Astrocyte of the cerebellum (primary cell): ENCODE measurements at regions not wholly inside any gene's neighbourhood (a gene's known extent, or its start where the extent isn't known, plus 50 kb on each side); places are given as distances from the start of the nearest gene placed in this dataset.
A peak's percentile ranks its signal among the peaks of the same experiment; 100 is the strongest.
"Not testable (repeated sequence)": the region's sequence is repeated elsewhere in the genome, so short reads cannot be mapped to it uniquely, and the experiment has no call there.

Experiments
- DNase-seq: peaks from one replicate; pipeline ENCODE4 v3.0.0-alpha.2; 2011; ENCODE audit warnings: low read depth
- H3K4me3 ChIP-seq: 2 replicates; pipeline ENCODE4 v1.5.1; 2011; ENCODE audit warnings: mild to moderate bottlenecking, low read depth, low read length, moderate library complexity
- in situ Hi-C: cut with HindIII; loops from 2 replicates; pipeline ENCODE4 v1.10.0; 2017; ENCODE audit warnings: low sequenced_read_pairs
- TF ChIP-seq, protein P1 (sequence below): IDR thresholded peaks from 2 replicates; pipeline ENCODE4 v1.5.1; 2012; ENCODE audit warnings: low read length, low read depth, moderate library complexity, mild to moderate bottlenecking; ENCODE audit errors: missing control alignments

DNA sequence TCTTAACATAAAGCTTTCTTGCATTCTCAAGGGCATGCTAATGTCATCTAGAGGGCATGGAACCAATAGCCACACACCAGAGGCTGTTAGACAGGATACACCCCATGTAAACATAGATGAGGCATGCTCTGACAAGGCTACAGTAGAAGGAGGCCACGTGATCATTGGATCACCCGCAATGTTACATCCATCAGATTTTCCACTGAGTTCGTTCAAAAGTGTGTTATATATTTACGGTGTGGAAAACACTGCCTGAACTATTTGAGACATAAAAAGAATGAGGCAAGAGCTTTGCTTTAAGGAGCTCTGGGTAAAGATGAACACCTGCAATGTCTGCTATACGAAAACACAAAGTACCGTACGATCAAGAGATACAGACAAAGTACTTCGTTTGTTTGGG lies 817.5 kb upstream of the SLC10A2 start:
- no peak overlapping the region for H3K4me3 ChIP-seq
- TF ChIP-seq, protein P1, sequence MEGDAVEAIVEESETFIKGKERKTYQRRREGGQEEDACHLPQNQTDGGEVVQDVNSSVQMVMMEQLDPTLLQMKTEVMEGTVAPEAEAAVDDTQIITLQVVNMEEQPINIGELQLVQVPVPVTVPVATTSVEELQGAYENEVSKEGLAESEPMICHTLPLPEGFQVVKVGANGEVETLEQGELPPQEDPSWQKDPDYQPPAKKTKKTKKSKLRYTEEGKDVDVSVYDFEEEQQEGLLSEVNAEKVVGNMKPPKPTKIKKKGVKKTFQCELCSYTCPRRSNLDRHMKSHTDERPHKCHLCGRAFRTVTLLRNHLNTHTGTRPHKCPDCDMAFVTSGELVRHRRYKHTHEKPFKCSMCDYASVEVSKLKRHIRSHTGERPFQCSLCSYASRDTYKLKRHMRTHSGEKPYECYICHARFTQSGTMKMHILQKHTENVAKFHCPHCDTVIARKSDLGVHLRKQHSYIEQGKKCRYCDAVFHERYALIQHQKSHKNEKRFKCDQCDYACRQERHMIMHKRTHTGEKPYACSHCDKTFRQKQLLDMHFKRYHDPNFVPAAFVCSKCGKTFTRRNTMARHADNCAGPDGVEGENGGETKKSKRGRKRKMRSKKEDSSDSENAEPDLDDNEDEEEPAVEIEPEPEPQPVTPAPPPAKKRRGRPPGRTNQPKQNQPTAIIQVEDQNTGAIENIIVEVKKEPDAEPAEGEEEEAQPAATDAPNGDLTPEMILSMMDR: no peak

DNA sequence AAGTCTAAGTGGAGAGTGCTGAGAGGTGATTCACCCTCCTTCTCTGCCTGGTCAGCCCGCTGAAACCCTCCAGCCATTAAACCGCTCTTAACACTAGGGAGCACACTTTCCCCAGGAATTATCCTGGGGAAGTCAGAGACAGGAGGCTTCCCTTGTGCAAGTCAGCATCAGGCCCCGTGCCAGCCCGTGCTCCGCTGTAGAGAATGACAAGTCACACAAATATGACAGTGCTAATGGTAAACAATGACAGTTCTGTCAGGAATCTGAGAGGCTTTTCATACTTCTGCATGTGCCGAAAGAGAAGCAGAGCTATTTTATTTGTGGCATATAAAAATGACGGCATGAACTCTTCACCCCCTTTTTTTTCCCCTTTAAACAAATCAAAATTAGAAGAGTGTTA lies 816.9 kb upstream of the SLC10A2 start:
- in situ Hi-C loops: no loop called here
- DNase-seq: peak; percentile 90
- peak overlapping the region; percentile 17 for H3K4me3 ChIP-seq
- TF ChIP-seq, protein P1: peak; percentile 70

More for the DNA sequence above, 817.5 kb upstream of the SLC10A2 start:
- DNase-seq: no peak
- in situ Hi-C loops: no loop called here

DNA sequence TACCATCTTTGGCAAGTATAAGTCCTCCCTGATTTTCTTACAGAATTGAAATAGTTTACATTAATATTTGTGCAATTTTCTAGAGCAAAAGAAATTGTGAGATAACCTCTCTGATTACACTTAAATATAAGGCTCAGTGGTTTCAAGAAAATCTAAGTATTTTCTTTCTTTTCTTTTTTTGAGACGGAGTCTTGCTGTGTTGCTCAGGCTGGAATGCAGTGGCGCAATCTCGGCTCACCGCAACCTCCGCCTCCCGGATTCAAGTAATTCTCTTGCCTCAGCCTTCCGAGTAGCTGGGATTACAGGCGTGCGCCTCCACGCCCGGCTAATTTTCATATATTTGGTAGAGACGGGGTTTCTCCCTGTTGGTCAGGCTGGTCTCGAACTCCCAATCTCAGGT lies 813.9 kb upstream of the SLC10A2 start:
- in situ Hi-C loops, DNase-seq, H3K4me3 ChIP-seq: not testable (repeated sequence)

DNA sequence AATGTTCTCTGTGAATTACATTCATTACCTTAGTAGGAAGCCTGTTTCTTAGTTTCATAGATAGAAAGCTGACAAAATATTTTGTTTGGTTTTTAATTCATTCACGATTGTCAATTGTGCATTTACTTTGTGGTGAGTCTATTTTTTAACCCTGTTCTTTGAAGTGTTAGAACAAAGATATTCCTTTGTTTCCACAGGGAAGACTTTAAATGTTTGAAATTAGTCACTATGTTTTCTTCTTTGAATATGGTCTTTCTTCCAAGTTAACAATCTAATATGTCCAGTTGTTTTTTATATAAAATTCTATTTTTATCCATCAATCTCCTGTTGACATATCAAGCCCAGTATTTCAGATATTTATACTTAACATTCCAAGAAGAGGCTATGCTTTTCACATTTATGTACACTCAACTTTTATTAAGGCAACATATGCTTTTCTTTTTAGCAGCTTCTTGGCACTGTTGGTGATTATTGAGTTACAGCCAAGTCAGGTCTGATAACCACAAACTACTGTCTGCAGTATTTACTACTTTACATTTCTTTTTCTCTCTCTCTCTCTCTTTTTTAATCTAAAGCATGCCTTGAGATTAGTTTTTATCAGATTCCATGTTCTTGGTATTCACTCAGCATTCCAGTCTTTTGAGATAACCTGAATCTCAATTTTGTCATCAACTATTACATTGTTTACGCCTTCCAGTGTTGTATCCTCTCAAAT lies 812.8 kb upstream of the SLC10A2 start:
- in situ Hi-C loops: no loop called here
- TF ChIP-seq, protein P1: no peak
- DNase-seq: peak; percentile 15
- H3K4me3 ChIP-seq: no peak overlapping the region

DNA sequence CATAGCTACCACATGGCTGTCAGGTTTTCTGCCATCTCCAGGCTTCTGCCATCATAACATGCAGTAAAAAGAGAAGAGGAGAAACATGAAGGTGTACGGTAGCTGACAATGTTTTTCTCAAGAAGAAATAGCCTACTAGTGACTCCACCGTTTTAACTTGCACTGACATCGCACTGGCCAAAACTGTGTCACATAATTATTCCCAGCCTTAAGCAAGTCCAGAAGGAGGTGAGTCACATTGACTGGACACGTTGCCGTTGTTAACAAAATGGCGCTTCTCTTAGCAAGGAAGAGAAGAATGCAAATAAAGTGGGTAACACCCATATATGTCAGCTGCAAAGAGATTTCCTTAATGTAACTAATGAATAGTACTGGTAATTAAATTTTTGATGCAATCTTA lies 810.4 kb upstream of the SLC10A2 start:
- DNase-seq: no peak
- H3K4me3 ChIP-seq: no peak overlapping the region
- TF ChIP-seq, protein P1: no peak
- in situ Hi-C loops: no loop called here

DNA sequence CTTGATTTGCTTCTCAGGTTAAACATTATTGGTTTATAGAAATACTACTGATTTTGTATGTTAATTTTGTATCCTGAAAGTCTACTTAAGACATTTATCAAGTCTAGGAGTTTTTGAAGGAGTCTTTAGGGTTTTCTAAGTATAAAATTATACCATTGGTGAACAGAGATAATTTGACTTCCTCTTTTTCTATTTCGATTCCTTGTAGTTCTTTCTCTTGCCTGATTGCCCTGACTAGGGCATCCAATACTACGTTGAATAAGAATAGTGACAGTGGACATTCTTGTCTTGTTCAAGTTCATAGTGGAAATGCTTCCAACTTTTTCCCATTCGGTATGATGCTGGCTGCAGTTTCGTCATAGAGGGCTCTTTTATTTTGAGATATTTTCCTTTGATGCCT lies 807.5 kb upstream of the SLC10A2 start:
- in situ Hi-C loops: no loop called here
- DNase-seq: no peak
- no peak overlapping the region for H3K4me3 ChIP-seq
- TF ChIP-seq, protein P1: no peak

DNA sequence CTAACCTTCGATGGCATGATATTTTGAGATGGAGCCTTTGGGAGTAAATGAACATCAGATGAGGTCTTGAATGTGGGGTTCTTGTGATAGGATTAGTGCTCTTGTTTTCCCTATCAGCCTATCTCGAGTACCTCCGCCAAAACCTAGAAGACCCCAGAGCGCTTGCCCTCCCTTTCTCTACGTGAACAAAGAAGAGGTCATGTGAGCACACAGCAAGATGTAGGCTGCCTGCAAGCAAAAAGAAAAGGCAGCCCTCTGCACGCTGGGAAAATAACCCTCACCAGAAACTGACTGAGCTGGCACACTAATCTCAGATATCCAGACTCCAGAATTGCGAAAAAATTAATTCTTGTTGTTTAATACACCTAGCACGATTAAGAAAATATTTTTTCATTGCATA lies 799.8 kb upstream of the SLC10A2 start:
- no peak overlapping the region for H3K4me3 ChIP-seq
- in situ Hi-C loops: no loop called here
- TF ChIP-seq, protein P1: no peak
- no peak for DNase-seq
